GDM1 (cell line): ENCODE measurements at regions not wholly inside any gene's neighbourhood (a gene's known extent, or its start where the extent isn't known, plus 50 kb on each side); places are given as distances from the start of the nearest gene placed in this dataset.
"Not testable (repeated sequence)": the region's sequence is repeated elsewhere in the genome, so short reads cannot be mapped to it uniquely, and the experiment has no call there.

Source experiments
- DNase-seq: peaks from one replicate; lab custom pipeline; 2025; lab: John Stamatoyannopoulos, UW

- DNase-seq: no peak
Observed at GRCh38 chr5:89071941-89072331, 189.0 kb upstream of the MEF2C start.

GRCh38 chr5:89071101-89071940, 188.3 kb upstream of the MEF2C start:
- no peak for DNase-seq

- no peak for DNase-seq
Observed at GRCh38 chr5:89069591-89069990, 186.6 kb upstream of the MEF2C start.

- no peak for DNase-seq
Observed at GRCh38 chr5:89067362-89067761, 184.4 kb upstream of the MEF2C start.

- no peak for DNase-seq
Observed at GRCh38 chr5:89065919-89066318, 182.9 kb upstream of the MEF2C start.

- DNase-seq: no peak
Observed at GRCh38 chr5:89064736-89065135, 181.8 kb upstream of the MEF2C start.

GRCh38 chr5:89064054-89064453, 181.1 kb upstream of the MEF2C start:
- DNase-seq: no peak

- DNase-seq: no peak
Observed at GRCh38 chr5:89060768-89061167, 177.8 kb upstream of the MEF2C start.

- DNase-seq: no peak
Observed at GRCh38 chr5:89059274-89059673, 176.3 kb upstream of the MEF2C start.

- no peak for DNase-seq
Observed at GRCh38 chr5:89055695-89056085, 172.7 kb upstream of the MEF2C start.

GRCh38 chr5:89055015-89055694, 172.2 kb upstream of the MEF2C start:
- DNase-seq: no peak

GRCh38 chr5:89053547-89053946, 170.6 kb upstream of the MEF2C start:
- no peak for DNase-seq

- DNase-seq: not testable (repeated sequence)
Observed at GRCh38 chr5:89050062-89050461, 167.1 kb upstream of the MEF2C start.

GRCh38 chr5:89047571-89047970, 164.6 kb upstream of the MEF2C start:
- DNase-seq: no peak

GRCh38 chr5:89045216-89045615, 162.2 kb upstream of the MEF2C start:
- DNase-seq: no peak

GRCh38 chr5:89044674-89045200, 161.8 kb upstream of the MEF2C start:
- DNase-seq: no peak

GRCh38 chr5:89043676-89044075, 160.7 kb upstream of the MEF2C start:
- peak; percentile 40 for DNase-seq

GRCh38 chr5:89042746-89043145, 159.8 kb upstream of the MEF2C start:
- no peak for DNase-seq

GRCh38 chr5:89041976-89042375, 159.0 kb upstream of the MEF2C start:
- no peak for DNase-seq

GRCh38 chr5:89041249-89041779, 158.3 kb upstream of the MEF2C start:
- no peak for DNase-seq

GRCh38 chr5:89036704-89037489, 153.9 kb upstream of the MEF2C start:
- DNase-seq: no peak

GRCh38 chr5:89036166-89036565, 153.2 kb upstream of the MEF2C start:
- no peak for DNase-seq
